ENCODE measurements at regions not wholly inside any gene's neighbourhood (a gene's known extent, or its start where the extent isn't known, plus 50 kb on each side); places are given as distances from the start of the nearest gene placed in this dataset.
A peak's percentile ranks its signal among the peaks of the same experiment; 100 is the strongest.

DNA sequence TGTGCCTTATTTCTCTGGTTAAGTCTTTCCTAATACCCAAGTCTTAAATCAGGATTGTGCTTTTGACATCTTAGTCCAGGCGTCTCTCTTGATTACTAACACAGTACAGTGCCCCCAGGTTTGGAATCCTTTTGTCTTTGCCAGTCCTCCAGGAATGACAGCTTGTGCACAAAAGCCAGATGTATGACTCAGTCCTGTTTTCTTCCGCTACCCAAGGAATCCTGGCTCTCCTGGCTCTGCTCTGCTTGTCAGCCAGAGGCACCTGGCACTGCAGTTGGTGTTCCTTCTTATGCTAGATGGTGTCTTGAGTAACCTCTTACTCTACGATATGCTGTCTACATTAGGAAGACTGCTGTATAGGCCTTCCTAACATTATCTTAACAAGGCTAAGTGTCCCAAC, 728.2 kb upstream of the NECTIN3 start:
- no peak for TF ChIP-seq CTCF (conservative IDR thresholded peaks at IDR 0.05; ENCODE audit: control insufficient read depth, insufficient read depth, low read depth, low read length)
- DNase-seq (ENCODE audit: low read depth): peak; percentile 55
- no peak overlapping the region for H3K4me3 ChIP-seq (ENCODE audit: control insufficient read depth, low read depth, low read length)

DNA sequence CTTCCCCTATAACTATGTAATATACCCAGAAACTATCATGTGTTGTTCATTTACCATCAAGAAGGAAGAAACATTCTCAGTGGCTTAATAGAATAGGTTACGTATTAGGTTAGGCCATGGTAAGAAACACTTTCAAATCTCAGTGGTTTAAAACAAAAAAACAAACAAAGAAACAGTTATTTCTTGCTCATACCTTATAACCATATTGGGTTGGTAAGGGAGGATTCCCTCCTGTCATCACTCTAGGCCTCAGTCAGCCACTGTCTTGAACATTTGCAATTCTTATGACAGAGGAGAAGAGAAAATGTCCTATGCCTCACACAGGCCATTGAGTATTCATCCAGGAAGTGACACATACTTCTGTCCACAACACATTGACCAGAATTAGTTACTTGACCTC, 727.7 kb upstream of the NECTIN3 start:
- no peak overlapping the region for H3K4me3 ChIP-seq (ENCODE audit: control insufficient read depth, low read depth, low read length)
- peak; percentile 57 for DNase-seq (ENCODE audit: low read depth)
- no peak for TF ChIP-seq CTCF (conservative IDR thresholded peaks at IDR 0.05; ENCODE audit: control insufficient read depth, insufficient read depth, low read depth, low read length)

GRCh38 chr3:110344487-110344886, 727.1 kb upstream of the NECTIN3 start:
- TF ChIP-seq CTCF (conservative IDR thresholded peaks at IDR 0.05; ENCODE audit: control insufficient read depth, insufficient read depth, low read depth, low read length): no peak
- H3K4me3 ChIP-seq (ENCODE audit: control insufficient read depth, low read depth, low read length): no peak overlapping the region
- DNase-seq (ENCODE audit: low read depth): no peak

GRCh38 chr3:110344897-110345767, 726.5 kb upstream of the NECTIN3 start:
- TF ChIP-seq CTCF (conservative IDR thresholded peaks at IDR 0.05; ENCODE audit: control insufficient read depth, insufficient read depth, low read depth, low read length): no peak
- no peak overlapping the region for H3K4me3 ChIP-seq (ENCODE audit: control insufficient read depth, low read depth, low read length)
- DNase-seq (ENCODE audit: low read depth): no peak

DNA sequence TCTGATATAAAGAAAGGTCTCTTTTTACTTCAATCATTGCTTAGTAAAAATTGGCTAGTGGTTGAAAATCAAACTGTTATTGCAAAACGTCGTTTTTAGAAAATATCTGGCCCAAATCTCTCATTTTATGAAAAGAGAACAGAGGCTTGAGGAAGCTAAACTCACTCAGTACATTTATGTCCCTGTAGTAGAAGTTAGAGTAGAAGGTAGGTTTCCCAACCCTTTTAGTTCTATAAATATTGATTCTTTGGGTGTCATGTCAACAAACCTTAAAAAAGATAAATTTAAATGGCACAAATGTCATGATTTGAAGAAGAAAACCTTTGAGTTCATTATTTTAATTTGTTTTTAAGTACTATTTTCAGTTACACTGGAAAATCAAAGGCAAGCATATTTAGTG, 722.3 kb upstream of the NECTIN3 start:
- no peak for TF ChIP-seq CTCF (conservative IDR thresholded peaks at IDR 0.05; ENCODE audit: control insufficient read depth, insufficient read depth, low read depth, low read length)
- no peak for DNase-seq (ENCODE audit: low read depth)
- no peak overlapping the region for H3K4me3 ChIP-seq (ENCODE audit: control insufficient read depth, low read depth, low read length)

DNA sequence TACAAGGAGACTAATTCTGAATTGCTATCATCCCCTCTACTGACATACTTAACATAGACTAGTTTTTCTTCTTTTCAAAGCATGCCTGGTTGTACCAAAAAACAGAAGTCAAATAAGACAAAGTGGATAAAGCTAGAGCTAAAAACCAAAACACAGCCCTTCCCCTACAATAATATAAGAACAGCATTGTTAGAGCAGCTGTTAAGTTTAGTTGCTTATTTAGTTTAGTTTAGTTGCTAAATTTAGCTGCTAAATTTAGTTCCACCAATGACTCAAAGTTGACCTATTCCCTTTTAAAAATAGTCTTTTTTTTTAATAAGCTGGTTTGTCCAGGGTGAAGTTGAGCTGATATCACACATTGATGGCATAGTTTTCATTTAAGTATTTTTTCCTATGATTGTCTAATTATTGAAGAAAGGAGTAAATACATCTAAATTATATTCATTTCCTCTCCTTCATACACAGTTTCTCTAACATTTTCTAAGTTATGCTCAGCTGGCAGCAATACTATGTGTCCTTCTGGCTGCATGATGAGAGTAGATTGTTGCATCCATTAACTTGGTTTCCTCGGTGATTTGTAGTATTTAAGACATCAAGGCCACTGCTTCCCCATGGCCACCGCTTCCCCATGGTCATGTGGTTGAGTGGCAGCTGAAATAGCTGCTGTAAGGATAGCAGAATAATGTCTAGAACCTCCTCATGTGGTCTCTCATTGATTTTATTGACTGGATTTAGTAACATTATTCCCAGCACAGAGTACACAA, 718.6 kb upstream of the NECTIN3 start:
- peak; percentile 18 for DNase-seq (ENCODE audit: low read depth)
- no peak for TF ChIP-seq CTCF (conservative IDR thresholded peaks at IDR 0.05; ENCODE audit: control insufficient read depth, insufficient read depth, low read depth, low read length)
- no peak overlapping the region for H3K4me3 ChIP-seq (ENCODE audit: control insufficient read depth, low read depth, low read length)
